ENCODE measurements at regions not wholly inside any gene's neighbourhood (a gene's known extent, or its start where the extent isn't known, plus 50 kb on each side); places are given as distances from the start of the nearest gene placed in this dataset.

- TF ChIP-seq CTCF (conservative IDR thresholded peaks at IDR 0.05; ENCODE audit: low read length) (no peak), EZH2phosphoT487 (IDR thresholded peaks at IDR 0.05; ENCODE audit: borderline replicate concordance, low read depth, low read length) (no peak)
Measured at GRCh38 chr3:141425523-141426233, 57.4 kb downstream of the ZBTB38 start.

Measured in OCI-LY7 (cell line).